ENCODE measurements at regions not wholly inside any gene's neighbourhood (a gene's known extent, or its start where the extent isn't known, plus 50 kb on each side); places are given as distances from the start of the nearest gene placed in this dataset.

GRCh38 chr11:27207025-27207650, 155.9 kb downstream of the CCDC34 start:
- Histone ChIP-seq H3K4me3 (ENCODE audit: low read length) (no peak overlapping the region), H3K36me3 (ENCODE audit: insufficient read depth, low read length) (no peaks in the 10 kb centered on the region), H3K27me3 (ENCODE audit: control insufficient read depth in 1 of 2, insufficient read depth in 2 of 2, low read length in 2 of 2) (no peaks in the 10 kb centered on the region), H3K4me1 (ENCODE audit: insufficient read depth, low read length) (no peaks in the 10 kb centered on the region), H3K27ac (ENCODE audit: low read depth in 1 of 2, low read length in 2 of 2) (no peak overlapping the region), H3K9me3 (ENCODE audit: control insufficient read depth in 1 of 2, insufficient read depth in 1 of 2, low read length in 2 of 2) (no peaks in the 10 kb centered on the region)
- Mint-ChIP-seq H3K9me3 (no peaks in the 10 kb centered on the region), H3K4me1 (ENCODE audit: low read depth) (no peaks in the 10 kb centered on the region), H3K27me3 (peaks cover 12% of the 10 kb centered on the region), H3K27ac (no peak overlapping the region), H3K36me3 (ENCODE audit: low read depth) (no peaks in the 10 kb centered on the region), H3K4me3 (no peak overlapping the region)
- intact Hi-C loops (cut with DNase I, micrococcal nuclease), result no loop called here
- ChIA-PET CTCF (no interaction called here), POLR2A (no interaction called here)
- ATAC-seq (ENCODE audit: poor library complexity) (no peak), DNase-seq (no peak)
- TF ChIP-seq CTCF (IDR thresholded peaks at IDR 0.05), result no peak

GRCh38 chr11:27205779-27206570, 157.0 kb downstream of the CCDC34 start:
- Mint-ChIP-seq H3K36me3 (ENCODE audit: low read depth) (no peaks in the 10 kb centered on the region), H3K9me3 (no peaks in the 10 kb centered on the region), H3K4me1 (ENCODE audit: low read depth) (no peaks in the 10 kb centered on the region), H3K4me3 (no peak overlapping the region), H3K27ac (no peak overlapping the region), H3K27me3 (peaks cover 4% of the 10 kb centered on the region)
- ATAC-seq (ENCODE audit: poor library complexity) (no peak), DNase-seq (no peak)
- POLR2A ChIA-PET, result no interaction called here
- Histone ChIP-seq H3K27me3 (ENCODE audit: control insufficient read depth in 1 of 2, insufficient read depth in 2 of 2, low read length in 2 of 2) (no peaks in the 10 kb centered on the region), H3K27ac (ENCODE audit: low read depth in 1 of 2, low read length in 2 of 2) (no peak overlapping the region), H3K4me3 (ENCODE audit: low read length) (no peak overlapping the region), H3K4me1 (ENCODE audit: insufficient read depth, low read length) (no peaks in the 10 kb centered on the region), H3K36me3 (ENCODE audit: insufficient read depth, low read length) (no peaks in the 10 kb centered on the region), H3K9me3 (ENCODE audit: control insufficient read depth in 1 of 2, insufficient read depth in 1 of 2, low read length in 2 of 2) (no peaks in the 10 kb centered on the region)
- no peak for TF ChIP-seq CTCF (IDR thresholded peaks at IDR 0.05)
- CTCF ChIA-PET, result no interaction called here
- intact Hi-C loops (cut with DNase I, micrococcal nuclease), result no loop called here

GRCh38 chr11:27205250-27205649, 157.8 kb downstream of the CCDC34 start:
- ChIA-PET CTCF (interaction anchor here (1.4 kb wide), 1 partner anchor 11 kb away, joined by 3 read pairs; no protein-coding TSS in a partner anchor), POLR2A (no interaction called here)
- no peak overlapping the region for H3K27ac ChIP-seq (ENCODE audit: low read depth in 1 of 2, low read length in 2 of 2)
- no peak overlapping the region for H3K27ac Mint-ChIP-seq
- ATAC-seq (ENCODE audit: poor library complexity), result no peak
- H3K27me3 ChIP-seq (ENCODE audit: control insufficient read depth in 1 of 2, insufficient read depth in 2 of 2, low read length in 2 of 2), result no peaks in the 10 kb centered on the region
- H3K4me1 Mint-ChIP-seq (ENCODE audit: low read depth), result no peaks in the 10 kb centered on the region
- no peak for TF ChIP-seq CTCF (IDR thresholded peaks at IDR 0.05)
- no peaks in the 10 kb centered on the region for H3K4me1 ChIP-seq (ENCODE audit: insufficient read depth, low read length)
- no peak overlapping the region for H3K4me3 ChIP-seq (ENCODE audit: low read length)
- no peak overlapping the region for H3K4me3 Mint-ChIP-seq
- H3K9me3 Mint-ChIP-seq, result no peaks in the 10 kb centered on the region
- no peak for DNase-seq
- intact Hi-C loops (cut with DNase I, micrococcal nuclease), result no loop called here
- no peaks in the 10 kb centered on the region for H3K9me3 ChIP-seq (ENCODE audit: control insufficient read depth in 1 of 2, insufficient read depth in 1 of 2, low read length in 2 of 2)
- H3K36me3 Mint-ChIP-seq (ENCODE audit: low read depth), result no peaks in the 10 kb centered on the region
- peaks cover 4% of the 10 kb centered on the region for H3K27me3 Mint-ChIP-seq
- no peaks in the 10 kb centered on the region for H3K36me3 ChIP-seq (ENCODE audit: insufficient read depth, low read length)
